ENCODE measurements at regions not wholly inside any gene's neighbourhood (a gene's known extent, or its start where the extent isn't known, plus 50 kb on each side); places are given as distances from the start of the nearest gene placed in this dataset.

DNA sequence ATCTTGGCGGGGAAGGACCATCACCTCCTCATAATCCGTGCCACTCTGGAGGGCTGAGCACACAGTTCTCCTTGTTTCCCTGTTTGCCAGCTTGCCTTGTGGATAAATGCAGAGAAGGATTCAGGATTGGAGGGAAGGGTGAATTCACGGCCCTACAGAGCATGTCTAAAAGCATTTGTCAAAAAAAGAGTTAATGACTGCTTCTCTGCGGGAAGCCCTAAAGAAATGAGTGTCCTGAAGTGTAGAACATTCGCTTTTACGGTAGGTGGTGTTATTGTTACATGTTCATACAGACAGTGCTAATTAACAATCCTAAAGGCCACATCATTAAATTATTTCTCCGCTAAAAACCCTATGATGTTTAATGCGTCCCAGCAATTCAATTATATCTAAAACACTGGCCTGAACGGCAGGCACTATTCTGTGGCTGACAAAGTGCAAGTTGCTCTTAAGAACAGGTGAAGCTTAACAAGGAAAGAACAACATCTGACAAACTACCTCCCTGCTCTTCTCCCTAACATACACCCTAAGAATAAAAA lies 112.3 kb upstream of the NFIA start:
- Mint-ChIP-seq H3K36me3 (ENCODE audit: unreplicated experiment) (peaks cover 25% of the 10 kb centered on the region), H3K27ac (ENCODE audit: unreplicated experiment) (no peak overlapping the region), H3K4me3 (ENCODE audit: unreplicated experiment) (no peak overlapping the region), H3K9me3 (ENCODE audit: unreplicated experiment) (peaks cover 10% of the 10 kb centered on the region), H3K4me1 (ENCODE audit: low read depth, unreplicated experiment) (peaks cover 10% of the 10 kb centered on the region), H3K27me3 (ENCODE audit: unreplicated experiment) (no peaks in the 10 kb centered on the region)
- TF ChIP-seq, protein P1, sequence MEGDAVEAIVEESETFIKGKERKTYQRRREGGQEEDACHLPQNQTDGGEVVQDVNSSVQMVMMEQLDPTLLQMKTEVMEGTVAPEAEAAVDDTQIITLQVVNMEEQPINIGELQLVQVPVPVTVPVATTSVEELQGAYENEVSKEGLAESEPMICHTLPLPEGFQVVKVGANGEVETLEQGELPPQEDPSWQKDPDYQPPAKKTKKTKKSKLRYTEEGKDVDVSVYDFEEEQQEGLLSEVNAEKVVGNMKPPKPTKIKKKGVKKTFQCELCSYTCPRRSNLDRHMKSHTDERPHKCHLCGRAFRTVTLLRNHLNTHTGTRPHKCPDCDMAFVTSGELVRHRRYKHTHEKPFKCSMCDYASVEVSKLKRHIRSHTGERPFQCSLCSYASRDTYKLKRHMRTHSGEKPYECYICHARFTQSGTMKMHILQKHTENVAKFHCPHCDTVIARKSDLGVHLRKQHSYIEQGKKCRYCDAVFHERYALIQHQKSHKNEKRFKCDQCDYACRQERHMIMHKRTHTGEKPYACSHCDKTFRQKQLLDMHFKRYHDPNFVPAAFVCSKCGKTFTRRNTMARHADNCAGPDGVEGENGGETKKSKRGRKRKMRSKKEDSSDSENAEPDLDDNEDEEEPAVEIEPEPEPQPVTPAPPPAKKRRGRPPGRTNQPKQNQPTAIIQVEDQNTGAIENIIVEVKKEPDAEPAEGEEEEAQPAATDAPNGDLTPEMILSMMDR (IDR thresholded peaks at IDR 0.05; ENCODE audit: partially characterized antibody, unreplicated experiment) = no peak
- DNase-seq = no peak

DNA sequence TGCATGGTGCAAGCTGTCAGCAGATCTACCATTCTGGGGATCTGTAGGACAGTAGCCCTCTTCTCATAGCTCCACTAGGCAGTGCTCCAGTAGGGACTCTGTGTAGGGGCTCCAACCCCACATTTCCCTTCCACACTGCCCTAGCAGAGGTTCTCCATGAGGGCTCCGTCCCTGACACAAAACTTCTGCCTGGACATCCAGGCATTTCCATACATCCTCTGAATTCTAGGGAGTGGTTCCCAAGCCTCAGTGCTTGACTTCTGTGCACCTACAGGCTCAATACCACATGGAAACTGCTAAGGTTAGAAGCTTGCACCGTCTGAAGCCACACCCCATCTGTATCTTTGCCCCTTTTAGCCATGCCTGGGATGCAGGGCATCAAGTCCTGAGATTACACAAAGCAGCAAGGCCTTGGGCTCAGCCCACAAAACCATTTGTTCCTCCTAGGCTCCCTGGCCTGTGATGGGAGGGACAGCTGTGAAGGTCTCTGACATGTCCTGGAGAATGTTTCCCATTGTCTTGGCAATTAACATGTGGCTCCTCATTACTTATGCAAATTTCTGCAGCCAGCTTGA lies 117.0 kb upstream of the NFIA start:
- Mint-ChIP-seq H3K27ac (ENCODE audit: unreplicated experiment) (no peak overlapping the region), H3K27me3 (ENCODE audit: unreplicated experiment) (peaks cover 1% of the 10 kb centered on the region), H3K4me3 (ENCODE audit: unreplicated experiment) (no peak overlapping the region), H3K4me1 (ENCODE audit: low read depth, unreplicated experiment) (peaks cover 3% of the 10 kb centered on the region), H3K36me3 (ENCODE audit: unreplicated experiment) (peaks cover 48% of the 10 kb centered on the region), H3K9me3 (ENCODE audit: unreplicated experiment) (peaks cover 18% of the 10 kb centered on the region)
- TF ChIP-seq, protein P1 (IDR thresholded peaks at IDR 0.05; ENCODE audit: partially characterized antibody, unreplicated experiment) = no peak
- no peak for DNase-seq

DNA sequence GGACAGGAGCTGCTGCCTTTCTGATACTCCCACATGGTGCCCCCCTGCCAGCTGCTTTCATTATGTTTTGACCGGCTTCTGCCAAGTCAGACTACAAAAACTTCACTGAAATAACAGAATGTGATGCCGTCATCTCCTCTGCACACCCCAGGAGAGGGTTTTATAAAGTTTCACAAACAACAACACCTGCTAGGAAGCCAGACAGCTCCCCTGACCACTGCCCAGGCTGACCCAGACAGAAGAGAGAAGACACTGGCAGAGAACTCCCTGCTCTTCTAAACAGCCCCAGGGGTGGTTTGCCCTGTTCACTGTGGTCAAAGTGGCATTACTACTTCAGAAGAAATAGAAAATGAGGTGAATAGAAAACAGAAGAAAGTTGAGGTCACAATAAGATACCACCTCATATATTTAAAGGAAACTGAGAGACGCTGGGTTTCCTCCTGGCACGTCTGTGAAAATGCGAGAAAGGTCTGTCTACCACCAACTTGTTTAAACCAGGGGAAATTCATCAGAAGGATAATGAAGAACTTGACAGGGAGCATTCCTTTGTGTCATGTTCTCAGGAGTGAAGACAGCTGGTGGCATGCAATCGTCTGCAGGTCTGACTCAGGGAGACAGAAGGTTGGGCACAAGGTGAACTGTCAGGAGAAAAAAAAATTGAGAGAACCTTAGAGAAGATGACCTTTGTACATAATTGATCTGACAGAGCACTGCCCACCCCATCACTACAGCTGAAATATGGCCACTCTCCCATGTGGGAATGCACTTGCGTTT lies 119.0 kb upstream of the NFIA start:
- Mint-ChIP-seq H3K27me3 (ENCODE audit: unreplicated experiment) (peaks cover 1% of the 10 kb centered on the region), H3K36me3 (ENCODE audit: unreplicated experiment) (peaks cover 45% of the 10 kb centered on the region), H3K4me1 (ENCODE audit: low read depth, unreplicated experiment) (no peaks in the 10 kb centered on the region), H3K27ac (ENCODE audit: unreplicated experiment) (no peak overlapping the region), H3K4me3 (ENCODE audit: unreplicated experiment) (no peak overlapping the region), H3K9me3 (ENCODE audit: unreplicated experiment) (peaks cover 18% of the 10 kb centered on the region)
- DNase-seq = no peak
- TF ChIP-seq, protein P1 (IDR thresholded peaks at IDR 0.05; ENCODE audit: partially characterized antibody, unreplicated experiment) = no peak

DNA sequence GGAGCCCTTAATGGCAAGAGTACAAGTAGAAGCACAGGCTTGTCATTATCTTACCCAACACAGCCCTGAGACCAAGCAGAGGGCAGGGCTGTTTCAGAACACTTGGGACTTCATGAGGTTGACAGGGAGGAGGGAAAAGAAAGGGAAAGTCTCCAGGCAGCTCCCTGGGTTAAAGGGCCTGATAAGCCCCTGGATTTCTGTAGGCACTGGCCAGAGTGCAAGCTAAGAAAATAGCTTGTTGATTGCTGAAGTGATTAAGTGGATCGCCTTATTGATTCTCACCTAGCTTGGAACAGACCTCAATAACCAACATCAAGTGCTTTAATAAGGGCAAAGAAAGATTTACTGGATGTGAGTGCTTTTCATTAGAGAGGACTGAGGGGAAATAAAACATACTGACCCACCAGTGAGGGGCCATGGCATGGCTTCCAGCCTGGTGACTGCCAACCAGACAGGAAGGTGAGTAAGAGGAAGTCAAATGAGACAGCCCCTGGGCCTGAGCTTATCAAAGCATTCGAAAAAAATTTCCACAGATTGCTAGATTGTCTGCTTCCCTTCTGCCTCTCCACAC lies 121.4 kb upstream of the NFIA start:
- peaks cover 1% of the 10 kb centered on the region for H3K27me3 Mint-ChIP-seq (ENCODE audit: unreplicated experiment)
- TF ChIP-seq, protein P1 (IDR thresholded peaks at IDR 0.05; ENCODE audit: partially characterized antibody, unreplicated experiment) = no peak
- H3K9me3 Mint-ChIP-seq (ENCODE audit: unreplicated experiment) = peaks cover 13% of the 10 kb centered on the region
- no peak overlapping the region for H3K4me3 Mint-ChIP-seq (ENCODE audit: unreplicated experiment)
- H3K36me3 Mint-ChIP-seq (ENCODE audit: unreplicated experiment) = peaks cover 26% of the 10 kb centered on the region
- DNase-seq = no peak
- H3K4me1 Mint-ChIP-seq (ENCODE audit: low read depth, unreplicated experiment) = no peaks in the 10 kb centered on the region
- H3K27ac Mint-ChIP-seq (ENCODE audit: unreplicated experiment) = no peak overlapping the region

DNA sequence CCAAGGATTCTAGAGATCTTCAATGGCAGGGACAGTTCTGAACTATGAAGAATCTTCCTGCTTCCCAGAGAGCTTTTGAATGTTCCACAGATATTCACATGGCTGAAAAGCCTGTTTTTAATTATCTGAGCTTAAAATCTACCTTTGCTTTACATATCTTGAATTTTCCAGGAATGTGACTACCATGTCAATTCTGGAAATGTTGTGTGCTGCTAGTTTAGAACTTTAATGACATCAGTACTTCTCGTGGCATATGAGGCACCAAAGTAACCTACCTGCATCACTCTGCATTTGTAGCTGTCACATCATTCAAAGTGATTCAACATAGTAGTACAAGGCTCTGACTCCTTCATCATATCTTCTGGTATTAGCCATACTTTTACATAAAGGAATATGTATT lies 122.7 kb upstream of the NFIA start:
- H3K27me3 Mint-ChIP-seq (ENCODE audit: unreplicated experiment) = peaks cover 1% of the 10 kb centered on the region
- no peak overlapping the region for H3K4me3 Mint-ChIP-seq (ENCODE audit: unreplicated experiment)
- no peak overlapping the region for H3K27ac Mint-ChIP-seq (ENCODE audit: unreplicated experiment)
- H3K36me3 Mint-ChIP-seq (ENCODE audit: unreplicated experiment) = peaks cover 23% of the 10 kb centered on the region
- TF ChIP-seq, protein P1 (IDR thresholded peaks at IDR 0.05; ENCODE audit: partially characterized antibody, unreplicated experiment) = no peak
- DNase-seq = no peak
- H3K9me3 Mint-ChIP-seq (ENCODE audit: unreplicated experiment) = peaks cover 8% of the 10 kb centered on the region
- H3K4me1 Mint-ChIP-seq (ENCODE audit: low read depth, unreplicated experiment) = no peaks in the 10 kb centered on the region

Data from glutamatergic neuron (in vitro differentiated cells).